Epithelial cell of proximal tubule (primary cell): ENCODE measurements at regions not wholly inside any gene's neighbourhood (a gene's known extent, or its start where the extent isn't known, plus 50 kb on each side); places are given as distances from the start of the nearest gene placed in this dataset.

Experiments used
- DNase-seq: peaks from one replicate; pipeline ENCODE4 v3.0.0-alpha.2; 2011; ENCODE audit warnings: low read depth
- H3K4me3 ChIP-seq: 2 replicates; pipeline ENCODE4 v1.5.1; 2011; ENCODE audit warnings: low read depth, mild to moderate bottlenecking, low read length
- CTCF ChIP-seq: conservative IDR thresholded peaks from 2 replicates; pipeline ENCODE4 v1.5.1; 2012; ENCODE audit warnings: low read depth, mild to moderate bottlenecking, low read length

GRCh38 chr22:27625769-27626674 is 175.5 kb downstream of the MN1 start:
- H3K4me3 ChIP-seq: no peak overlapping the region
- no peak for DNase-seq
- TF ChIP-seq CTCF: no peak

GRCh38 chr22:27626675-27627443 is 174.7 kb downstream of the MN1 start:
- no peak for TF ChIP-seq CTCF
- no peak overlapping the region for H3K4me3 ChIP-seq
- DNase-seq: no peak

GRCh38 chr22:27627444-27627833 is 174.1 kb downstream of the MN1 start:
- DNase-seq: no peak
- TF ChIP-seq CTCF: no peak
- H3K4me3 ChIP-seq: no peak overlapping the region

- H3K4me3 ChIP-seq: no peak overlapping the region
- no peak for TF ChIP-seq CTCF
- DNase-seq: no peak
Measured at GRCh38 chr22:27627901-27628300, 173.7 kb downstream of the MN1 start.

- no peak overlapping the region for H3K4me3 ChIP-seq
- no peak for DNase-seq
- TF ChIP-seq CTCF: no peak
Measured at GRCh38 chr22:27628341-27628740, 173.2 kb downstream of the MN1 start.

GRCh38 chr22:27628891-27629631 is 172.5 kb downstream of the MN1 start:
- TF ChIP-seq CTCF: no peak
- no peak for DNase-seq
- no peak overlapping the region for H3K4me3 ChIP-seq
